B cell (primary cell): ENCODE measurements at regions not wholly inside any gene's neighbourhood (a gene's known extent, or its start where the extent isn't known, plus 50 kb on each side); places are given as distances from the start of the nearest gene placed in this dataset.

ENCODE experiments used
- EZH2 ChIP-seq: IDR thresholded peaks from 2 replicates; pipeline ENCODE4 v1.6.1; 2012; ENCODE audit warnings: borderline replicate concordance, low read depth, mild to moderate bottlenecking, moderate library complexity, low read length; ENCODE audit not compliant: insufficient read depth, poor library complexity, severe bottlenecking
- TF ChIP-seq, protein P1 (sequence below): fragments of 200-600 bp; IDR thresholded peaks from one replicate; pipeline ENCODE4 v1.8.0; 2022; ENCODE audit warnings: antibody characterized with exemption, mild to moderate bottlenecking

DNA sequence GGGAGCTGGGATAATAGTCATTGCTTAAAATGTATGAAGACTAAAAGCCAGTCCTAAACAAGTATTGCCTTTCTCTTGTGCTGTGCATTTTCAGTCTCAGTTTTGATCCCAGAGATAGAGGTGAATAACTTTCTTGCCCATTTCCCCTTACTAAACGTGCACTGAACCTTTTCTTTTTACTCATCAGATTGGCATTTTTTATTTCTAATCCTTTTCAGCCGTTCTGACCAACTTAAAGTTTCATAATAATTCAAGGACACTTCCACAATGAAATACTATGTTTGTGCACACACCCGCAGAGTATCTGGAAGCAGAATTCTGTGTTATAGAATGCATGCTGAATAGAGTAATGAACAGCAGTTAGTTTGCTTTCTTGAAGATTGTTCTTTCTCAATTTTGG lies 343.6 kb downstream of the LRRC70 start:
- no peak for TF ChIP-seq EZH2
- TF ChIP-seq, protein P1, sequence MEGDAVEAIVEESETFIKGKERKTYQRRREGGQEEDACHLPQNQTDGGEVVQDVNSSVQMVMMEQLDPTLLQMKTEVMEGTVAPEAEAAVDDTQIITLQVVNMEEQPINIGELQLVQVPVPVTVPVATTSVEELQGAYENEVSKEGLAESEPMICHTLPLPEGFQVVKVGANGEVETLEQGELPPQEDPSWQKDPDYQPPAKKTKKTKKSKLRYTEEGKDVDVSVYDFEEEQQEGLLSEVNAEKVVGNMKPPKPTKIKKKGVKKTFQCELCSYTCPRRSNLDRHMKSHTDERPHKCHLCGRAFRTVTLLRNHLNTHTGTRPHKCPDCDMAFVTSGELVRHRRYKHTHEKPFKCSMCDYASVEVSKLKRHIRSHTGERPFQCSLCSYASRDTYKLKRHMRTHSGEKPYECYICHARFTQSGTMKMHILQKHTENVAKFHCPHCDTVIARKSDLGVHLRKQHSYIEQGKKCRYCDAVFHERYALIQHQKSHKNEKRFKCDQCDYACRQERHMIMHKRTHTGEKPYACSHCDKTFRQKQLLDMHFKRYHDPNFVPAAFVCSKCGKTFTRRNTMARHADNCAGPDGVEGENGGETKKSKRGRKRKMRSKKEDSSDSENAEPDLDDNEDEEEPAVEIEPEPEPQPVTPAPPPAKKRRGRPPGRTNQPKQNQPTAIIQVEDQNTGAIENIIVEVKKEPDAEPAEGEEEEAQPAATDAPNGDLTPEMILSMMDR, result no peak
